Right hindlimb (tissue), 1 donor: ENCODE measurements at regions not wholly inside any gene's neighbourhood (a gene's known extent, or its start where the extent isn't known, plus 50 kb on each side); places are given as distances from the start of the nearest gene placed in this dataset.
"Not testable (repeated sequence)": the region's sequence is repeated elsewhere in the genome, so short reads cannot be mapped to it uniquely, and the experiment has no call there.

ENCODE experiments used
- DNase-seq: peaks from one replicate; pipeline ENCODE4 v3.0.0-alpha.2; 2018

- DNase-seq = peak; percentile 28
Observed at GRCh38 chr17:33572615-33573014, 279.5 kb upstream of the ASIC2 start.

- DNase-seq = no peak
Observed at GRCh38 chr17:33574942-33575445, 281.9 kb upstream of the ASIC2 start.

- DNase-seq = not testable (repeated sequence)
Observed at GRCh38 chr17:33579740-33580139, 286.6 kb upstream of the ASIC2 start.

- DNase-seq = no peak
Observed at GRCh38 chr17:33580215-33580614, 287.1 kb upstream of the ASIC2 start.

- no peak for DNase-seq
Observed at GRCh38 chr17:33582661-33583060, 289.6 kb upstream of the ASIC2 start.

GRCh38 chr17:33583518-33584417 lies 290.7 kb upstream of the ASIC2 start:
- DNase-seq = no peak

GRCh38 chr17:33593991-33594390 lies 300.9 kb upstream of the ASIC2 start:
- DNase-seq = no peak

- DNase-seq = no peak
Observed at GRCh38 chr17:33595828-33596227, 302.7 kb upstream of the ASIC2 start.

- peak; percentile 53 for DNase-seq
Observed at GRCh38 chr17:33596899-33597298, 303.8 kb upstream of the ASIC2 start.

GRCh38 chr17:33598797-33599196 lies 305.7 kb upstream of the ASIC2 start:
- DNase-seq = no peak

GRCh38 chr17:33602981-33603380 lies 309.9 kb upstream of the ASIC2 start:
- DNase-seq = no peak

GRCh38 chr17:33603789-33604188 lies 310.7 kb upstream of the ASIC2 start:
- no peak for DNase-seq

- no peak for DNase-seq
Observed at GRCh38 chr17:33611532-33611931, 318.4 kb upstream of the ASIC2 start.

GRCh38 chr17:33615861-33616260 lies 322.8 kb upstream of the ASIC2 start:
- no peak for DNase-seq

GRCh38 chr17:33623841-33624240 lies 330.7 kb upstream of the ASIC2 start:
- DNase-seq = no peak

GRCh38 chr17:33628500-33629346 lies 335.6 kb upstream of the ASIC2 start:
- no peak for DNase-seq

GRCh38 chr17:33633446-33633845 lies 340.4 kb upstream of the ASIC2 start:
- DNase-seq = no peak

- DNase-seq = no peak
Observed at GRCh38 chr17:33637534-33637933, 344.4 kb upstream of the ASIC2 start.

GRCh38 chr17:33639103-33639880 lies 346.2 kb upstream of the ASIC2 start:
- no peak for DNase-seq

- no peak for DNase-seq
Observed at GRCh38 chr17:33640629-33641028, 347.5 kb upstream of the ASIC2 start.

- DNase-seq = no peak
Observed at GRCh38 chr17:33642002-33642401, 348.9 kb upstream of the ASIC2 start.

GRCh38 chr17:33647956-33648355 lies 354.9 kb upstream of the ASIC2 start:
- DNase-seq = peak; percentile 35

- no peak for DNase-seq
Observed at GRCh38 chr17:33650304-33650703, 357.2 kb upstream of the ASIC2 start.
